ENCODE measurements at regions not wholly inside any gene's neighbourhood (a gene's known extent, or its start where the extent isn't known, plus 50 kb on each side); places are given as distances from the start of the nearest gene placed in this dataset.

- no peak for DNase-seq
These were observed 496.7 kb downstream of the BMP2 start for GRCh38 chr20:7264137-7264536.

DNA sequence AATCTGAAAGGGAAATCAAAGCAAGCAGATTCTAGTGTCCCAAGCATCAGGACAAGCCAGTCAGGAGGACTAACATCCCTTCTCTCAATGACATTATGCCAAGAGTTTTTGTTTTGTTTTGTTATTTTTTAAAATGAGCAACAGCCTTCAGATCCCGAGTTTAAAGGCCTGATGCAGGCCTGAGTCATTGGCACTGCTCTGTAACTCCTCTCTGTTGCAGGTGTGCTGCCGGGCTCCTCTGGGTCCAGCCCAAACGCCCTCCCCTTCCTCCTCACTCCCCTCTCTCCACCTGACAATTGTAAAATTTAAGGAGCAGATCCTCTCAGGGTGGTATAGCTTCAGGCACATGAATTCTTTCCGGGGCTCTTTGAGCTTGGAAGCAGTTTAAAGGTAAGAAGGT, 502.0 kb downstream of the BMP2 start:
- no peak for DNase-seq

DNA sequence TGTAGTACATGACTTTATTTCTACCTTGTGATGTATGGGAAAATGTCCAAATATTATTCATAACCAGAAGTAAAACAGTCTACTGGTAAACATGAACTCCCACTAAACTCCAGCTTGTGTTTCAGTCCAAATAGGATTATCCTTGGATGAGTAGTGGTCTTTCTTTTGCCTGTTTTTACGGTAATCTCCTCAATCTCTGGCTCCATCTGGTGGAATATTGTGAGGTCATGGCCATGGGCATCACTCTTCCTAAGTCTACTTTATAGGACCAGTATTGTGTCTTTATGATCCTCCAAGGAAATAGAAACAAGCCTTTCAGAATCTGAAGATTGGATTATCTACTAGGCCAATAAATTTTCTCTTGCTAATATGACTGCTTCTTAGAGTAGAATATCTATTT, 505.0 kb downstream of the BMP2 start:
- no peak for DNase-seq

- DNase-seq, result no peak
These were observed 507.4 kb downstream of the BMP2 start for GRCh38 chr20:7274870-7275269.

GRCh38 chr20:7275645-7276237, 508.3 kb downstream of the BMP2 start:
- DNase-seq, result no peak

GRCh38 chr20:7285918-7286556, 518.6 kb downstream of the BMP2 start:
- DNase-seq, result peak; percentile 73 to 84 (median 82)

- DNase-seq, result no peak
These were observed 523.9 kb downstream of the BMP2 start for GRCh38 chr20:7291323-7291943.

- no peak for DNase-seq
These were observed 524.5 kb downstream of the BMP2 start for GRCh38 chr20:7291946-7292345.

DNA sequence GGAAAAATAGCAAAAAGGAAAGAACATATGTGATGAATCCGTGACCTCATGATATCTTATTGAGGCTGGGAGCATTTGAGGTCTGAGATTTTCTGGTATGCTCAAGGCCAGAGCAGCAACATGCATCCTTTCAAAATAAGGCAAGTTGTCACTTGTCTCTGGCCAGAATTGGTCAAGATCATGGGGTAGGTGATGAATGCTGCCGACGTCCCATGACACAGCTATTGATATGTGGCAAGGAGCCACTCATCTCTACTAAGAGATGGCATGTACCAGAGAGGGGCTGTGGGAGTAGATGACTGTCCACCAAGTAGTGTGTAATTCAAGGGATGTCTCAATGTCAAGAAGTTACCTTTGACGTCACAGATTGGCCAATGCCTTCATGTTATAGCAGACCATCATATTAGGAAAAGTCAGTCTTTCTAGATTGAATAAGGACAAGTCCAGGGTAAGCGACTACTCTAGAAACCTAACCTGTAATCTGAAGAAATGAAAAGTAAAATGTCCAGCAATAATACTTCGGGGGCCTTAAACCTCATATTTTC, 527.4 kb downstream of the BMP2 start:
- DNase-seq, result no peak

GRCh38 chr20:7301807-7302206, 534.3 kb downstream of the BMP2 start:
- DNase-seq, result no peak

DNA sequence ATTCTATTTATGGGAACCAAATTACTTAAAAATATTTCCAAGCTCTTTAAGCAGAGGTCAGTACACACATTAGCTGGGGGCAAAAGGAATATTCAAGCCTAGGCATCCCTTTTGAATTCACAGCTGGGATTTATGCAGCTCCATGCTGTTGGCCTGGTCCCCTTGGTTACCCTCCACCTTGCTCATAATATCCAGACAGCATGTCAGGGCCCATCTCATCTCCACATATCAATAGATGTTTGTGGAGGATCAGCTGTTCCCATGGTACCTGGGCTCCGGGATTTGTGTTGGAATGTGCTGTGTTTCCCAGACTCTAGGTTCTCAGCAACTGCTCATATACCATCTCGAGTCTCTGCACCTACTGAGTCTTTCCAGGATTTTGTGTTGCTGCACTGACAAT, 534.8 kb downstream of the BMP2 start:
- no peak for DNase-seq

GRCh38 chr20:7305976-7306375, 538.5 kb downstream of the BMP2 start:
- no peak for DNase-seq

GRCh38 chr20:7308163-7308562, 540.7 kb downstream of the BMP2 start:
- no peak for DNase-seq

DNA sequence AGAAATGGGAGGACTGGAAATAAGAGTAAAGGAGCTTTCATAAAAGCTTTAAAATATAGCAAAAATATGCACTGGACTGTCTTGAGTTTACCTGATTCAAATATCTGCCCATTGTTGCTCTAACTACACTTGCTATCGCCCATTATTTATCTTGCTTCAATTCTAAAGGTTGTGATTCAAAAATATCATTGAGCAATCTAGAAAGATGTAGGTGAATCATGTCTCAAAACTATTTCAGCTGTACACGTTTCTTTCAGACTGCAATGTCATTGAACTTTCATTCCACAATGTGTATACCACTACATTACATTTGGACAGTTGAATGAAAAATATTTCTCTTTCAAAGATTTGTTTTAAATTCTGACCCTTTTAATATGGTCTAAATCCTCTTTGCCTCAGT, 545.6 kb downstream of the BMP2 start:
- no peak for DNase-seq

DNA sequence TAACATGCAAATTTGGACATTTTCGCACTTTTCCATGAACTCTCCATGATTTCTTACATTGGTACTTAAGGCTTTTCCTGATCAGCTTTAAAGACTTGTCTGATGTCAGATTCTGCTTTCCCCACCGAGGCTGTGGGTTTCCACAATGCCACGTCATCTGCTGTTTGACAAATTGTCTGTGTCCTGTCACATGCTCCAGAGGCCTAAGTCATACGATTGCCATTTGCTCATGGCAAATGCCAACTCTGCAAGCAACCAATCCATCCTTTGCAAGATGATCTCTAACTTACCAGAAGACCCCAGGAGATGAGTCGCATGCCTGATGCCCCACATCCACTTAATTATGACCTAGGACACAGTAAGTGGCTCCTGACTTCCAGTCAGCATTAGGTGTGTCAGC, 556.5 kb downstream of the BMP2 start:
- DNase-seq, result peak in 2 of 3 donors; percentile 4 to 19

DNA sequence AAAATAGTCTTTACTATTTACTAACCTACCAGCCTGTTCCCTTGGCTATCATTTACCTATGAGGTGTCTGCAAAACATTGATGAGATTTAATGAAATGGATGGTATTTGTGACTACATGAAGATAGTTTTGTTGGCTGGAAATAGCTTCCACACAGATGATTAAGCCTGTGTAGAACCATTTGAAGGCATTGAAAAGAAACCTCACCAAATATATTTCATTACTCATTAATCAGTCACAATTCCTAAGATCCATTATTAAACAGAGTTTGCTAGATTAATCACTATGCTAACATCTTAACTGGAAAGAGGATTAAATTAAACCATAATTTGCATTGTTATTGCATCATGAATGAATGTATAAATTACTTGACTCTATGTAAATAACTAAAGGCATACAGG, 560.3 kb downstream of the BMP2 start:
- no peak for DNase-seq

DNA sequence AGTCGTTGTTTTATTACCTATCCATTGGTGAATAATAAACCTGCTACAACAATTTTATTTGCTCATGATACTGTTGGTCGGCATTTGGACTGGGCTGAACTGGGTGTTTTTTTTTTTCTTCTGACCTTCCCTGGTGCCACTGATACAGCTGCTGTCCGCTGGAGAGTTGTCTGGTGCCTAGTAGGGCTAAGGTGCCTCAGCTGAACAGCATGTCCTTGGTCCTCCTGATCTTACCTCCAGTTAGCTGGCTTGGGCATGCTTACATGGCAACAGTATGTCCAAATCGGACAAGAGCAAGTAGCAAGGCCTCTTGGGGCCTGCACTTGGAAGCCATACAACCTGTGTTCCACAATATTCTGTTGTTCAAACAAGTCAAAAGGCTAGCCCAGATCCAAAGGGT, 563.4 kb downstream of the BMP2 start:
- DNase-seq, result no peak

GRCh38 chr20:7332169-7332568, 564.7 kb downstream of the BMP2 start:
- no peak for DNase-seq

DNA sequence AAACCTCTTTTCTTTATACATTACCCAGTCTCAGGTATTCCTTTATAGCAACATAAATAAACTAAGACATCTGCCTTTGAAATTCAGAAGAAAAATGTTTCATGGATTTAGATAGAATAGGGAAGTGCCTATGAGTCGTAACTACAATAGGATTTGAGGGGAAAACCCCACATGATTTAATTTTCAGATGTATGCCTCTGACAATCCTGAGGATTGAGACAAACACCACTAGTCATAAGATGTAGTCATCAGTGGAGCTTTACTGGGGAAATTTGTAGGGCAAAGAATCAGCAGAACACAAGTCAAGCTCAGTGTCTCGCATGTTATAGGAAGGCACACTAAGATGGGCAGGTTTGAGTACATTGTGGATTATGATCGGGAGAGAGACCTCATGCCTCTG, 566.4 kb downstream of the BMP2 start:
- DNase-seq, result peak; percentile 36 to 75 (median 38)

DNA sequence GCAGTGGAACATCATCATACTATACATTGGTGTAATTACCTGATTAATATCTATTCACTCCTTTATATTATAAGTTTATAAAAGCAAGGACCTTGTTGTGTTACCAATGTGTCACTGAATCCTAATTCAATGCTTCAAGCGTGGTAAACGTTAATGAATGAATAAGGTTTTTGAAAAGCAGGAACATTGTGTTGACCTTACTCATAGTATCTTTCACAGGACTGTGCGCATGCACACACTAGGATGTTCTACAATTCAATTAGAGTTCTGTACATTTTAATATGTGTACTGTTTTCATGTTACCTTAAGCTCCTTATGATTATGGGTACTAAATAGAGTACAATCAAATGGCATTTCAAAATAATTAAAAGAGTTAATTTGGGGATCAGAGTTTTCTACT, 578.5 kb downstream of the BMP2 start:
- no peak for DNase-seq

GRCh38 chr20:7346562-7346961, 579.1 kb downstream of the BMP2 start:
- DNase-seq, result no peak

GRCh38 chr20:7347409-7347808, 579.9 kb downstream of the BMP2 start:
- no peak for DNase-seq

DNA sequence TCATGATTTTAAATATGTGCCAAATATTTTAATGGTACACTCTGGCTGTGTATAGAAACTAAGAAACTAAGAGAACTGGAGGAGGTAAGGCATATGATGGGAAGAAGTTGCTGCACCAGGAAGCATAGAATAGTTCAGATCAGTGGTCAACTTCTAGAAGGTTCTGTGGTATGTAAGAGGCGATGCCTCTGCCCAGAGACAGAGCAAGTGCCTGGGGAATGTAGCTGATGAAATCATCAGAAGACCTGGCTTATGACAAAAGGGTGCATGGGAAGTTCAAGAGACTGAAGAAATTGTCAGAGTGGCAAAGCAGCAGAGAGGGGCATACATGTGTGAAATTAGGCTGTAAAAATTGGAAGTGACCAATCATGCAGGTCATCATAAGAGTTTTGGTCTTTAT, 580.8 kb downstream of the BMP2 start:
- no peak for DNase-seq

DNA sequence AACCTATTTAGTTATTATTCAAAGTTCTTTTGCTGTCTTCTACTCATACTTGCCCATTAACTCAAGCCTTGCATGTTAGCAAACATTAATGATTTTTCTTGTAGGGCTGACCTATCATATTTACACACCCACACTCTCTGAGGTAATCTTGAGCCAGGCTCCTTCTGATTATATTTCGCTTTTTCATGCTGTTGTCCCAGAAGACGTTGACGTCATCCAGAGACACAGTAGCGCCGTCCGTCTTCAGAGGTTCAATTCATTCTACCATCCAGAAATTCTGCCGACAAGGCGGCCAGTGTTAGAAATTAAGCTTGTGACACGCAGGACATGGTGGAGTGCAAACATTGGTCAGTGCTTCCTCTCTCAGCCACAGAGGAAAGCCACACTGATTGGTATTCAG, 584.7 kb downstream of the BMP2 start:
- DNase-seq, result no peak

Data from suppressor macrophage treated with lipopolysaccharide for 1 hour (primary cell).